Neural cell (in vitro differentiated cells): ENCODE measurements at regions not wholly inside any gene's neighbourhood (a gene's known extent, or its start where the extent isn't known, plus 50 kb on each side); places are given as distances from the start of the nearest gene placed in this dataset.

Source experiments
- EP300 ChIP-seq: fragments of 450-650 bp; conservative IDR thresholded peaks from 2 replicates; pipeline ENCODE4 v1.6.1; 2014; ENCODE audit warnings: antibody characterized with exemption, mild to moderate bottlenecking, moderate library complexity; ENCODE audit not compliant: poor library complexity, severe bottlenecking
- POLR2AphosphoS5 ChIP-seq: IDR thresholded peaks from 2 replicates; pipeline ENCODE4 v1.6.1; 2012
- RAD21 ChIP-seq: fragments of 450-650 bp; conservative IDR thresholded peaks from 2 replicates; pipeline ENCODE4 v1.6.1; 2014; ENCODE audit warnings: antibody characterized with exemption, mild to moderate bottlenecking, moderate library complexity
- SMC3 ChIP-seq: fragments of 450-650 bp; conservative IDR thresholded peaks from 2 replicates; pipeline ENCODE4 v1.6.1; 2014; ENCODE audit warnings: antibody characterized with exemption, mild to moderate bottlenecking, moderate library complexity; ENCODE audit not compliant: poor library complexity
- TF ChIP-seq, protein P1 (sequence below): fragments of 450-650 bp; IDR thresholded peaks from 2 replicates; pipeline ENCODE4 v1.5.1; 2014; ENCODE audit warnings: antibody characterized with exemption, mild to moderate bottlenecking, moderate library complexity; ENCODE audit not compliant: poor library complexity, severe bottlenecking

DNA sequence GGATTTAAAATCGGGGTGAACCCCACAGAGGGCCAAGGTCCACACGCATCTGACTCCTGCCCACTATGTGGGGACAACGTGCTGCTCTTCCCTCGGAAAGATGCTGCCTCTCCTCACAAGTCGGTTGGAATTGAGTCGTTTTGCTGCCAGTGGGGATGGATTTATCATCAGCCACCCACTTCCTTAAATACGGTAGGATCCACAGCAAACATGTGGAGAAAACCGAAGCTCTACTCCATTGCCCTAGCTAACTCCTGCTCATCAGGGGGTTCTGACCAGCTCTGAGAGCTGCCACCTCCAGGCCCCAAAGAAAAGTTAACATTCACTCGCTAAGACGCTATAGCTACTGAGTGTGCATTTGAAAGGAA is 80.9 kb downstream of the CHRNA1 start:
- TF ChIP-seq POLR2AphosphoS5 (no peak), SMC3 (no peak), EP300 (no peak), RAD21 (no peak)
- TF ChIP-seq, protein P1, sequence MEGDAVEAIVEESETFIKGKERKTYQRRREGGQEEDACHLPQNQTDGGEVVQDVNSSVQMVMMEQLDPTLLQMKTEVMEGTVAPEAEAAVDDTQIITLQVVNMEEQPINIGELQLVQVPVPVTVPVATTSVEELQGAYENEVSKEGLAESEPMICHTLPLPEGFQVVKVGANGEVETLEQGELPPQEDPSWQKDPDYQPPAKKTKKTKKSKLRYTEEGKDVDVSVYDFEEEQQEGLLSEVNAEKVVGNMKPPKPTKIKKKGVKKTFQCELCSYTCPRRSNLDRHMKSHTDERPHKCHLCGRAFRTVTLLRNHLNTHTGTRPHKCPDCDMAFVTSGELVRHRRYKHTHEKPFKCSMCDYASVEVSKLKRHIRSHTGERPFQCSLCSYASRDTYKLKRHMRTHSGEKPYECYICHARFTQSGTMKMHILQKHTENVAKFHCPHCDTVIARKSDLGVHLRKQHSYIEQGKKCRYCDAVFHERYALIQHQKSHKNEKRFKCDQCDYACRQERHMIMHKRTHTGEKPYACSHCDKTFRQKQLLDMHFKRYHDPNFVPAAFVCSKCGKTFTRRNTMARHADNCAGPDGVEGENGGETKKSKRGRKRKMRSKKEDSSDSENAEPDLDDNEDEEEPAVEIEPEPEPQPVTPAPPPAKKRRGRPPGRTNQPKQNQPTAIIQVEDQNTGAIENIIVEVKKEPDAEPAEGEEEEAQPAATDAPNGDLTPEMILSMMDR = no peak
